SHP77 treated with DMSO at 0.1 percent for 48 hours (cell line): ENCODE measurements at regions not wholly inside any gene's neighbourhood (a gene's known extent, or its start where the extent isn't known, plus 50 kb on each side); places are given as distances from the start of the nearest gene placed in this dataset.

Experiments
- DNase-seq: peaks from one replicate; lab custom pipeline; 2025; lab: John Stamatoyannopoulos, UW

- DNase-seq = no peak
Observed at GRCh38 chr12:131604859-131605258, 106.0 kb upstream of the SFSWAP start.

DNA sequence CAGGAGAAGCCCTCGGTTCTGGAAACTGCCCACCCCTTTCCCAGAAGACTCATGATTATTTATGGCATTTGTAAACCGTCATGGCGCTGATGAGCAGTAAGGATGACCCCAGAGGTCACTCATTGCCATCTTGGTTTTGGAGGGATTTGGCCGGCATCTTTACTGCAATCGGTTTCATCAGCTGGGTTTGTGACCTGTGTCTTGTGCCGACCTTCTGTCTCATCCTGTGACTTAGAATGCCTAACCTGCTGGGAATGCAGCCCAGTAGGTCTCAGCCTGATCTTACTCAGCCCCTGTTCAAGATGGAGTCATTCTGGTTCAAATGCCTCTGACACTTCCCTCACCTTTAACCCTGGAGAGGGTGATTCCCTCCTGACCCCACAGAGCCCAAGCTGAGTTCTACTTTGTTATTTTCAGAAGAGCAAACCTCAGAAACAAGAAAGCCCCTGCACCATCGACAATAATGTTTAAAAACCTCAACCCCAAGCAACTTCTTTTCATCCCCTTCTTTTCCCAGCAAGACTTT, 105.5 kb upstream of the SFSWAP start:
- no peak for DNase-seq

- DNase-seq = no peak
Observed at GRCh38 chr12:131606218-131606901, 104.5 kb upstream of the SFSWAP start.

DNA sequence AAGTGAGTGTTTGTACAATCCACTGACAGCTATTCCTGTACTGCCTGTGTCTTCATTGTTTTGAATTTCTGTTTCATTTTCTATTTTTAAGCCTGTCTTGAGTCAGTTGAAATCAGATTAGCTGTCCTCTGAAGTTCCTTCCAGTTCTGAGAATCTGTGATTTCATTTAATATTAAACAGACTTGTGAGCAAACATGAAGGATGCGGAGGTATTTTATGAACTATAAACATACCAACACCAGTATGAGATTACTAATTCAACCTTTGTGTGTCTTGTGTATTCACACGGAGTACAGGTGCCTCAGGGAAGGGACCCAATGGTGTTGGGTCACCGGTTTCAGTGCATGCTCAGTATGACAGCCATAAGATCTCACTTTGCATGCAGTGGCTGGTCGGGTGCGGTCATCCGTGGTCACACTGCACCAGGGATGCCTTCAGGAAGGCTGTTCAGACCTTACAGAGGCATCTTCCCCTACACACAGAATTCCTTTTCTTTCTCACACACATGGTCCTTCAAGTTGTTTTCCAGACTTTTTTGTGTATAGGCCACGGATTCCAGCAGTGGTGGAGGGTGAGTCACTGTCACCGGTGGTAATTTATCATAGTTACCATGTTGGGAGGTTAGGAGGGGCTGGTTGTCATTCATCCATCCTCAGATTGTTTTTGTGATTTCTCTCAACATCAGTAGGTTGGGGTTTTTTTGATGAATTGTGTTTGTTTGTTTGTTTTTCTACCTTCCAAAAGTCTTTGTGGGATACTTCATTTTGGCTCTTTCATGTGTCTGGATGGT, 103.0 kb upstream of the SFSWAP start:
- no peak for DNase-seq

- no peak for DNase-seq
Observed at GRCh38 chr12:131608740-131609690, 101.9 kb upstream of the SFSWAP start.

GRCh38 chr12:131609762-131610161, 101.1 kb upstream of the SFSWAP start:
- no peak for DNase-seq

DNA sequence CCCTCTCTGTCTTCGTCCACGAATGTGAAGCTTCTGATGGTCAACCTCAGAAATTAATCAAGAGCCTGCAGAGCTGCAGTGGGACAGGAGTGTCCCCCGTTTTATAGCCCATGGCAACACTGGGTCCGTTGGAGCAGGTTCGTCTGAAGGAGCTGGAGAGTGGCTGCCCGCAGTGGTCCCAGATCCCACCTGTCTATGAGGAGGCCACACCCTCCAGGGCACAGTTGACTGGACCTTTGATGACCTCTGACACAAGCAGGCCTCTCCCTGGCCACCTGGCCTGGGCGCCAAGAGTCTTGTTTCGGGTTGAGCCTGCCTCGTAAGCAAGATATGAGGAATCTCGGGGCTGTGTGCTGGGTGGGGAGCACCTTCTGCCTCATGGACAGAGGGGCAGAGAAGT, 100.7 kb upstream of the SFSWAP start:
- DNase-seq = no peak

DNA sequence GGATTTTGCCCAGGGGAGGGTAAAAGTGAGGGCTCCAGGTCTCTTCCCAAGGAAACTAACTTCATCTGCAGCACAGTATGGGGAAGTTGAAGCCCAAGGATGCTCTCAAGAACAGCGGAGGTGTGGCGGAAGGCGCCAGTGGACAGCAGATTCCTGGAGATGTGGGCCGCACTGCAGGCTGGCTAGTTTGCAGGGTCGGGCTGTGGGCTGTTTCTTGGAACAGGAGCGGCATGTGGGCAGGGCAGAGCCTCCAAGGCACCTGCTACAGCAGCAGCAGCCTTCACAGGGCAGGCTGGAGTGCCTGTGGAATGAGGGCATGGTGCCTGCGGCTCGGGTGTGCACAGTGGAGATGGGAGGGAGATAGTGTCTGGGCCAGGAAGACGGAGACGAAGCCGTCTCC, 100.0 kb upstream of the SFSWAP start:
- DNase-seq = no peak

GRCh38 chr12:131611416-131612091, 99.3 kb upstream of the SFSWAP start:
- no peak for DNase-seq

GRCh38 chr12:131612092-131612755, 98.7 kb upstream of the SFSWAP start:
- DNase-seq = no peak

- no peak for DNase-seq
Observed at GRCh38 chr12:131613186-131613585, 97.7 kb upstream of the SFSWAP start.

- DNase-seq = no peak
Observed at GRCh38 chr12:131613678-131614077, 97.2 kb upstream of the SFSWAP start.

DNA sequence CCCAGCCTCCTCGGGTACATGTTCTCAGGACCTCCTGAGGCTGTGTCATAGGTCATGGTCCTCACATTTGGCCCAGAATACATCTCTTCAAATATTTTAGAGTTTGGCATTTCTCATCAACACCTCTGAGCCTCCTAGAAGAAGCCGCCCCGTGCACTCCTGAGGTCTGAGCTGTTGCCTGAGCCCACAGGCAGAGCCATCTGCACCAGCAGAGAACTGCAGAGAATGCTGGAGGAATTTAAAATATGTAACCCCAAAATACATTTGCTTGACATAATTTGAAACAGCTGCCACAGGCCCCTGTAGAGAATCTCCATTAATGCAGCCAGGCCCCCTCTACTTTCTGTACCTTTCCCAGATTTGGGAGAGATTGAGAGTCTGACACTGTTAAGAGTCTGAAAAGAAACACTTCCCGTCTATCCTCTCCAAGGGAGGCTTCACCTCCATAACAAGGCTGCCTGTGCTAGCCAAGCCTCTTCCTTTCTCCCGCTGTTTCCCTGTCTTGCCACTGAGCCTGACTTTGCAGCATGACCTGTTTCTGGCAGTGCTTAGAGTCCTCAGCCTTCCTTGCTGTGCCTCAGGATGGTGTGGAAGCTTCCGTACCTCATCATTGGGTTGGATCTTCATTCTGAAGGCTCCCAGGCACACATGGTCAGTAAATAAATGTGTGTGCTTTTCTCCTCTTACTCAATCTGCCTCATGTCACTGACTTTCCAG, 95.4 kb upstream of the SFSWAP start:
- DNase-seq = no peak

- DNase-seq = no peak
Observed at GRCh38 chr12:131616043-131616700, 94.7 kb upstream of the SFSWAP start.

DNA sequence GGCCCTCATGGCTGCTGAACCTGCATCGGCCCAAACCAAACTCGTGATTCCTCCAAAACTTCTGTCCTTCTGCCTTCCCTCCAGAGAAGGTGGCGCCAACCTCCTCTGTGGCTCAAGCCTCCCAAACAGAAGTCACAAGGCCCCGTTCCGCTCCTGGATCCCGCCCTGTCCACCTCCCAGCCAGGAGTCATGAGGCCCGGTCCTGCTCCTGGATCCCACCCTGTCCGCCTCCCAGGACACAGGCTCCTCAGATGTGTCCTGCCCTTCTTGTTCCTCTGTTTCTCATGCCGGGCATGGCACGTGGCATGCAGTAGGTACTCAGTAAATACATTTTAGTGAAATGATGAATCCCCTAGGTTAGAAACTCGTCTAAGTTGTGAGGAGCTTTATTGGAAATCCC, 94.2 kb upstream of the SFSWAP start:
- DNase-seq = no peak

GRCh38 chr12:131617179-131617578, 93.7 kb upstream of the SFSWAP start:
- DNase-seq = no peak

DNA sequence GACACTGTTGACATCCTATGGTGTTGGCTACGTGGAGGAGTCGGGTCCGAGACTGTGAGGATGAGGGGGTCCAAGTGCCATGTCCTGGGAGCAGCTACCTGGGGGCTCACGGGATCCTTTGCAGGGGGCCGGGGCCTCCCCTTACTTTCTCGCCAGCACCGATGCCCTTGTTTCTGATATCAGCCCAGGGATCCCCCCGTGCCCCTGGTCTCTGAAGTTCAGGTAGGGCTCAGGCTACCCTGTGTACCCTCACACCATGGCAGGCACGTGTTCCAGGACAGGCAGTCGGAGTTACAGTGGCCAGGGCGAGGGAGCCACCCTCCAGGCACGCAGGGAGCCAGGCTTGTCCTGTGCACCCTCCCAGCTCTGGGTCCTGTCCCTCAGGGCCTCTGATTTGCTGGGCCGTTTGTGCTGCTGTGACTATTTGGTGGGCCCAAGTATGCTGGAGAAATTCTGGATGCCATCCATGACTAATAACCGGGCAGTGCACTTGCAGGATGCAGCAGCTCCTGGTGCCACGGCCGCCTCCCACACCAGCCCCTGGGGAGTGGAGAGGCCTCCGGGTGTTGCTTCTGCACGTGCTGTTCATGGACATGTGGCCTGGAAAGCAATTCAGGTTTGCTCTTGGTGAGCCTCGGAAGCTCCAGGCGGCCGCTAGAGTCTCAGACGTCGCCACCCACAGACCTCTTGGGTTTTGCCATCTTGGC, 93.1 kb upstream of the SFSWAP start:
- DNase-seq = no peak

DNA sequence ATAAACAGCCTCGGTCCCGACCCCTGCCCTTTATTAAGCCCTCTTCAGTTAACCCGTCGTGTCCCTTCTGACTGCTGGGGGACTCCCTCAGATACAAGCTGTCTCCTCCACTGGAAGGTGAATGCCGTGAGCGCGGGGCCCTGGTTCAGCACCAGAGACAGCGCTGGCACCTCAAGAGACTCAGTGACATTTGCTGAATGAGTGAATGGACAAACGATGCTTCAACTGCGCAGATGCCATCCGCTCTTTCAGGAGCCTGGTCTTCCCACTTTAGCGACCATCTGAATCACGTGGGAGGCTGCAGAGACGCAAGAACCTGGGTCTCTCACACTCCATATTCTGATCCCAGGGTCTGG, 92.6 kb upstream of the SFSWAP start:
- DNase-seq = no peak

GRCh38 chr12:131618701-131619100, 92.2 kb upstream of the SFSWAP start:
- no peak for DNase-seq
